ENCODE measurements at regions not wholly inside any gene's neighbourhood (a gene's known extent, or its start where the extent isn't known, plus 50 kb on each side); places are given as distances from the start of the nearest gene placed in this dataset.

GRCh38 chr13:64617231-64617630 lies 2612.9 kb downstream of the PCDH9 start:
- POLR2A ChIA-PET, result no interaction called here

More at GRCh38 chr13:64617231-64617630, 2612.9 kb downstream of the PCDH9 start:
- no peaks in the 10 kb centered on the region for H3K79me2 ChIP-seq (ENCODE audit: control insufficient read depth, insufficient read depth, low read length)
- CTCF ChIA-PET, result no interaction called here
- no peaks in the 10 kb centered on the region for H4K20me1 ChIP-seq (replicated peaks; ENCODE audit: control insufficient read depth, extremely low read depth, insufficient read depth, low read length)
- no peaks in the 10 kb centered on the region for H3K27me3 ChIP-seq (ENCODE audit: control insufficient read depth in 2 of 2, insufficient read depth in 2 of 2, low read length in 2 of 2)
- no peaks in the 10 kb centered on the region for H3K36me3 ChIP-seq (ENCODE audit: control insufficient read depth in 2 of 2, extremely low read depth in 1 of 2, insufficient read depth in 2 of 2, low read length in 2 of 2)
- H3K9me3 ChIP-seq (replicated peaks; ENCODE audit: control insufficient read depth, insufficient read depth, low read length), result no peaks in the 10 kb centered on the region
- H3K27ac ChIP-seq (ENCODE audit: insufficient read depth, low read depth, low read length), result no peak overlapping the region
- dilution Hi-C loops (cut with MboI; ENCODE audit: extremely low pct_ligation_motif_present, low sequenced_read_pairs) (no loop called here), intact Hi-C loops (cut with micrococcal nuclease) (no loop called here)
- H3K9ac ChIP-seq (replicated peaks; ENCODE audit: extremely low read depth, insufficient read depth, low read length), result no peak overlapping the region
- TF ChIP-seq MYC (IDR thresholded peaks at IDR 0.05; ENCODE audit: low read depth, low read length) (no peak), POLR2AphosphoS5 (IDR thresholded peaks at IDR 0.05; ENCODE audit: insufficient read depth, low read depth, low read length) (no peak), FOS (IDR thresholded peaks at IDR 0.05; ENCODE audit: borderline replicate concordance, insufficient read depth, low read length) (no peak), MAX (IDR thresholded peaks at IDR 0.05; ENCODE audit: insufficient read depth, insufficient read length) (no peak), CTCF (IDR thresholded peaks at IDR 0.05; ENCODE audit: extremely low read depth in 1 of 2, insufficient read depth in 1 of 2, low read depth in 1 of 2, low read length in 2 of 2) (no peak), POLR2A (IDR thresholded peaks at IDR 0.05; ENCODE audit: low read depth, low read length) (no peak), GATA2 (IDR thresholded peaks at IDR 0.05; ENCODE audit: insufficient read depth, insufficient read length, low read depth, low read length) (no peak), JUN (IDR thresholded peaks at IDR 0.05; ENCODE audit: borderline replicate concordance, insufficient read depth, insufficient read length, low read depth) (no peak), EZH2 (IDR thresholded peaks at IDR 0.05; ENCODE audit: borderline replicate concordance, low read depth, low read length, severe bottlenecking) (no peak)
- no peak overlapping the region for H2AFZ ChIP-seq (ENCODE audit: low read depth, low read length)
- BruUV-seq (replicated peaks), result no TSS peak
- no peak overlapping the region for H3K4me3 ChIP-seq (replicated peaks in 1 of 3; ENCODE audit: insufficient read depth in 1 of 3, low read depth in 1 of 3, low read length in 3 of 3)
- H3K4me2 ChIP-seq (ENCODE audit: insufficient read depth, low read length), result no peak overlapping the region
- no peaks in the 10 kb centered on the region for H3K9me1 ChIP-seq (replicated peaks; ENCODE audit: control insufficient read depth, extremely low read depth, insufficient read depth, low read length)
- no peak for DNase-seq (ENCODE audit: low read depth, low spot score)
- no peaks in the 10 kb centered on the region for H3K4me1 ChIP-seq (ENCODE audit: control insufficient read depth, extremely low read depth, insufficient read depth, low read length)
- FAIRE-seq, result no peak

All from endothelial cell of umbilical vein (primary cell).